Lung (tissue), 9 donors: ENCODE measurements at regions not wholly inside any gene's neighbourhood (a gene's known extent, or its start where the extent isn't known, plus 50 kb on each side); places are given as distances from the start of the nearest gene placed in this dataset.
"Not testable (repeated sequence)": the region's sequence is repeated elsewhere in the genome, so short reads cannot be mapped to it uniquely, and the experiment has no call there.

Experiments used
- ATAC-seq: fragments of 200-7000 bp; cut with Tn5 transposase; one replicate; pipeline ENCODE4 v1.9.1; 2020; ENCODE audit warnings: moderate number of reproducible peaks; ENCODE audit not compliant: insufficient read depth, low FRiP score
- DNase-seq, 3 donors: peaks; one replicate each; pipeline ENCODE4 v3.0.0-alpha.2; 2013 to 2017
- H3K27ac ChIP-seq, 2 donors: one replicate each; pipeline ENCODE4 v1.5.1; 2013; ENCODE audit warnings: mild to moderate bottlenecking in 2 of 2, moderate library complexity in 2 of 2, control low read depth in 1 of 2, inconsistent platforms in 1 of 2, low read depth in 1 of 2, low read length in 1 of 2
- H3K27me3 ChIP-seq, 3 donors: one replicate each; pipeline ENCODE4 v1.5.1; 2013; ENCODE audit warnings: low read length in 2 of 3; ENCODE audit not compliant: control insufficient read depth in 3 of 3, insufficient read depth in 3 of 3
- H3K36me3 ChIP-seq, 4 donors: one replicate each; pipeline ENCODE4 v1.5.1; 2013; ENCODE audit warnings: low read length in 4 of 4, mild to moderate bottlenecking in 1 of 4, moderate library complexity in 1 of 4; ENCODE audit not compliant: control insufficient read depth in 4 of 4, insufficient read depth in 4 of 4
- H3K4me1 ChIP-seq, 5 donors: one replicate each; pipeline ENCODE4 v1.5.1; 2013; ENCODE audit warnings: low read length in 5 of 5, mild to moderate bottlenecking in 2 of 5, moderate library complexity in 1 of 5; ENCODE audit not compliant: control insufficient read depth in 5 of 5, insufficient read depth in 5 of 5
- H3K4me3 ChIP-seq: one replicate; pipeline ENCODE4 v1.5.1; 2013; ENCODE audit warnings: mild to moderate bottlenecking, control low read depth, moderate library complexity
- H3K9ac ChIP-seq, 2 donors: one replicate each; pipeline ENCODE4 v1.5.1; 2013; ENCODE audit warnings: low read length in 2 of 2, control low read depth in 1 of 2; ENCODE audit not compliant: insufficient read depth in 1 of 2
- H3K9me3 ChIP-seq, 4 donors: one replicate each; pipeline ENCODE4 v1.5.1; 2013; ENCODE audit warnings: low read length in 3 of 4, mild to moderate bottlenecking in 1 of 4, moderate library complexity in 1 of 4; ENCODE audit not compliant: control insufficient read depth in 4 of 4, insufficient read depth in 3 of 4
- whole genome bisulfite sequencing, 2 donors: extraction: QIAGEN DNeasy Blood & Tissue Kit; methylation state at CpG; one replicate each; pipeline ENCODE4 v1.1.7; 2013; 5-methylcytosine and 5-hydroxymethylcytosine counted together
- donor health status: Bipolar disorder and iron deficiency.
- donor health status: healthy.
- donor health status: DM: yes; HTN: yes; CAD: no.

DNA sequence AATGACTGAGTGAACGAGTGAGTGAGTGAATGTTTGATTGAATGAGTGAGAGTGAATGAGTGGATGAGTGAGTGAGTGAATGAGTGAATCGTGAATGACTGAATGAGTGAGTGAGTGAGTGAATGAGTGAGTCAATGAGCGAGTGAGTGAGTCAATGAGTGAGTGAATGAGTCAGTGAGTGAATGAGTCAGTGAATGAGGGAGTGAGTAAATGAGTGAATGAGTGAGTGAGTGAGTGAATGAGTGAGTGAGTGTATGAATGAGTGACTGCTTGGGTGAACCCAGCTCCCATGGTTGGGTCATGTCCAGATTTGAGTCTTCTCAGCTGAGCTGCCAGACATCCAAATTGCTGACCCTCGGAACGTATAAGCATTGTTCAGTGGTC, 135.2 kb upstream of the ZNF469 start:
- not testable (repeated sequence) for DNase-seq, H3K36me3 ChIP-seq, H3K9ac ChIP-seq, ATAC-seq, H3K4me1 ChIP-seq, H3K27me3 ChIP-seq, H3K27ac ChIP-seq, H3K9me3 ChIP-seq, H3K4me3 ChIP-seq
- WGBS, 2 donors = 82 to 89% methylated on average over 5 of the region's 5 CpGs

DNA sequence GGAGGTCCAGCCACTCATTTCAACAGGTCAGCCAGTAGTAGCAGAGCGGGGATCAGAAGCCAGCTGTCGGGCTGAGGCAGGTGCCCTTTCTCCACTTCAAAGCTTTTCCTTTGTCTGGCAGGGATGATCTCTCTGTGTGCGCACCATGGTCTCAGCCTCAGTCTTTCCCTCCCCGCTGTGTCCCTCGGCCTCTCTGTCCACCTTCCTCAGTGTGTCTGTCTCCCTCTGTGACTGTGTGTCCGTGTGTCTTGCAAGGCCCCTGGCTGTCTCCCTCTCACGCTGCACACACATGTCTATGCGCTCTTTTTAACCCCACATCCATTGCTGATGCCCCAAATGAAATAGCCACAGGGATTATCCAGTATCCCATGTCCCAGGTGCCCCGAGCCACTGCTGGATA, 134.0 kb upstream of the ZNF469 start:
- 86 to 90% methylated on average over 8 to 9 of the region's 9 CpGs for WGBS, 2 donors
- not testable (repeated sequence) for ATAC-seq, H3K27me3 ChIP-seq, H3K36me3 ChIP-seq, DNase-seq, H3K4me3 ChIP-seq, H3K9ac ChIP-seq, H3K27ac ChIP-seq, H3K4me1 ChIP-seq, H3K9me3 ChIP-seq

DNA sequence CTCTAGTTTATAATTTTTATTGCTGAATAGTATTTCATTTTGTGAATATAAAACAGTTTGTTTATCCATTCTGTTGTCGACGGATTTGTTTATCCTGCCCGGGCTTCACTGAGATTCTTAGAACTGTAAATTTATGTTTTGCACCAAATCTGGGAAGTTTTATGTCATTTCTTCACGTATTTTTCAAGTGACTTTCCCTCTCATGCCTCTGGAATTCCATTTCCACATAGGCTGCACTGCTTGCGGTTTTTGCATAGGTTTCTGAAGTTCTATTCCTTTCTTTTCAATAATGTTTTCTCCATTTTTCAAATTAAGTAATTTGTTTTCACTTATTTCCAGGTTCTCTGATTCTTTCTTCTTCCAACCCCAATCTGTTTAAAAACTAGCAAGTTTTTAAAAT, 132.4 kb upstream of the ZNF469 start:
- 81 to 83% methylated on average over 5 of the region's 5 CpGs for WGBS, 2 donors

DNA sequence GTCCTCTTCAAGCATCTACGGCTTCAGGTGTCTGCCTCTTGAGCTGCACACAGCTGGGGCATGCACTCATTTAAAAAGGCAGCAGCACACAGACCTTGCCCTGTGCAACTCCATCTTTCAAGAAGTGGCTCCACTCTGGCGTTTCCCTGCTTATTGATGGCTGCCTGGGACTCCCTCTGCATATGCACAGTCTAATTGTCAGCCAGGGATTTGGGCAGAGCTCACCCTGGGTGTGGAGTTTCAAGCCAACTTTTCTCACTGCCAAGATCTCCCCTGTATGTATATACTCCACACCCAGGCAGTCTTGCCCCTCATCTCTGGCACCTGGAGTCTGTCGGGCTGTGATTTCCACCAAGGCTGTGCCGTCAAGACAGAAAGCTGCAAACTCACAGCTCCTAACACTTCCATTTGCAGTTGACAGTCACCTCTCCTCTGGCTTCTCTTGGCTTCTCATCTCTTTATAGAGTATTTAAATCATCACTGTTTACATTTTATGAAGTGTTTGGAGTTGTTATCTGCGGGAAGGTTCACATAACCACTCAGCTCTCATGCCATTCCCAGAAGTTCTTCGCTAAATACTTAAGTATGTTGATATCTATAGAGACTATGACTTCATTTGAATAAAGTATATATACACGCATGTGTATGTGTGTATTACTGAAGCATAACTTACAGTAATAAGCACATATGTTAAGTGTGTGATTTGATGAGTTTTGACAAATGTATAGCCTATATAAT, 130.5 kb upstream of the ZNF469 start:
- not testable (repeated sequence) for H3K9ac ChIP-seq, H3K4me3 ChIP-seq, ATAC-seq, DNase-seq, H3K27me3 ChIP-seq, H3K27ac ChIP-seq, H3K4me1 ChIP-seq, H3K36me3 ChIP-seq, H3K9me3 ChIP-seq
- 23 to 38% methylated on average over 3 of the region's 7 CpGs for WGBS, 2 donors

More for the DNA sequence above, 132.4 kb upstream of the ZNF469 start:
- not testable (repeated sequence) for H3K9me3 ChIP-seq, H3K36me3 ChIP-seq, H3K27ac ChIP-seq, DNase-seq, H3K4me1 ChIP-seq, H3K4me3 ChIP-seq, H3K27me3 ChIP-seq, H3K9ac ChIP-seq, ATAC-seq

DNA sequence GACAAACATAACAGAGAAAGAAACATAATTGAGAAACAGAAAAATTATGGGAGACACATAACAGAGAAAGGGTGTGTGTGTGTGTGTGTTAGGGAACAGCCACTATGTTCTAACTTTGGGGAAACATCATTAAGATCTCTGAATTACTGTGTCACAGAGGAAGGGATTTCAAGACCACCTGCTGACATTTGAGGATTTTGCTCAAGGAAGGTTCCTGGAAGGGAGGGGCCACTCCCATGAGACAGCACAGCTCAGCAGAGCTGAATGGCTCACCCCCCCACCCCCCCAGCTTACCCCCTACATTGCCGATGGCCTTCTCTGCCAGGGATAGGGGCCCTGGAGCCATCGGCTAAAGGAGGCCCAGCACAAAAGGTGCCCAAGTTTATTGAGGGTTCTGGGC, 124.6 kb upstream of the ZNF469 start:
- not testable (repeated sequence) for ATAC-seq, H3K27ac ChIP-seq, H3K36me3 ChIP-seq, H3K9ac ChIP-seq, H3K4me3 ChIP-seq, DNase-seq, H3K27me3 ChIP-seq, H3K9me3 ChIP-seq, H3K4me1 ChIP-seq
- 85 to 94% methylated on average over 2 of the region's 2 CpGs for WGBS, 2 donors

DNA sequence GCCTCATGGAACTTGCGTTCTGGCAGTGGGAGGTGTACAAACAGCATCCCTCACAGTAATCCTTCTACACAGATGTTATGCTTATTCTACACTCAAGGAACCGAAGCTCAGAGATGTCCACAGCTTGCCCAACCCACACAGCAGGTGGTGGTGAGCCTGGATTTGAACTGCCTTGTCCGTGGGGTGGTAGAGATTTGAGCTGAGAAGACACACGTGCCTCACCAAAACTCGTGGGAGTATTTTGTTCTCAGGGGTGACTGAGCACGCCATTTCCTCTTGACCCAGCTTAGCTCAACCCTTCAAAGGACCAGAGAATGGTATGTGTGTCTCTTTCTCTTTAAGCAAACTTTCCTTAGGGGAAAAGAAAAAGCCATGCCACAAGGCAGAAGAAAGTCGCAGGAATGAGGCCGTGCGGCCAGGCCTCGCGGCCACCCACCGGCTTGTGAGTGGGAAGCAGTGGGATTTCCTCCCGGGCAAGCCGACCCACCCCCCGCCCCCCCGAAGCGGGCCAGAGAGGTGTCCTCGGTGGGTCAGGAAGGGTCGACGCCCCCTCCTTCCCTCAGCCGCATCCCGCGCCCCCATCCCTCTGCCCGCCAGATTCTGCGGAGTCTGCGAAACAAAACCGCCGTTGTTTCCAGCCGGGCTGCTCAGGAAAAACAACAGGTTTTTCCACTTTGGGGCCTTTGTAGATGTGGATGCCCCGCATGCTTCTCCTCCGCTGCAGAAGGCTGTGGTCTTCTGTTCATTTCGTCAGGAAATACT, 123.8 kb upstream of the ZNF469 start:
- H3K27me3 ChIP-seq, H3K27ac ChIP-seq, H3K36me3 ChIP-seq, H3K4me3 ChIP-seq, H3K9ac ChIP-seq, ATAC-seq, H3K9me3 ChIP-seq, H3K4me1 ChIP-seq: not testable (repeated sequence)
- peak; percentile 37 to 48 (median 46) for DNase-seq
- WGBS, 2 donors = 17 to 20% methylated on average over 31 to 32 of the region's 32 CpGs

DNA sequence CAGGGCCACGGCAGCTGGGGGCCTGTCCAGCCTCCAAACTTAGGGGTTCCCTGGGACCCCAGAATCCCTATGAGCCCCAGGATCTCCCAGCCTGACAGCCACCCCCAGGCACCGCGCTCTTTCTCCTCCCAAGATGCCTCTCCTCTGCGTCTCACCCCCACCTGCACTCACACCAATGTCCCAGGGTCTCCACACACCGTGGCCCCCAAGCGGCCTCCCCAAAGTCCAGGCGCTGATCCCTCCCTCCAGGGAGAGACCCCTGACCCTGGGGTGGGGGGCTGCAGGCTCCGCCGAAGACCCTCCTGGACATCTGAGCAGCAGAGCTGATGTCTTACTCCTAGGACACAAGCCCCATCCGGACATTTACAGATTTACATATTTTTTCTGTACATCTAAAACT, 123.2 kb upstream of the ZNF469 start:
- not testable (repeated sequence) for H3K4me3 ChIP-seq, DNase-seq, H3K4me1 ChIP-seq, H3K9me3 ChIP-seq, H3K27me3 ChIP-seq, ATAC-seq, H3K9ac ChIP-seq, H3K36me3 ChIP-seq, H3K27ac ChIP-seq
- 71 to 72% methylated on average over 10 of the region's 10 CpGs for WGBS, 2 donors

DNA sequence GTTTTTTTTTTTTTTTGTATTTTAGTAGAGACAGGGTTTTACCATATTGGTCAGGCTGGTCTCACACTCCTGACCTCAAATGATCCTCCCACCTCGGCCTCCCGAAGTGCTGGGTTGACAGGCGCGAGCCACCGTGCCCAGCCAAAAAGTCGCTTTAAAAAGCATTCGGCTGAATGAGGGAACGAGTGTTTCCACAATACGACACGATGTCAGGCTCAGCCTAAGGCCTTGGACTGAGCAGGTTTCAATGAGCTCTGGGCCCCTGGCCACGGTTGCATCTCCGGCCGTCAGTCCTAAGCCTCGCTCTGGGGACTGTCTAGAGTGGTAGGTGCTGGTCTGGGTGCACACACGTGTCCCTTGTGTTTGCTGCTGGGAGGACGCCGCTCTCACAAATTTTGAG, 122.6 kb upstream of the ZNF469 start:
- not testable (repeated sequence) for DNase-seq, H3K27ac ChIP-seq, H3K4me1 ChIP-seq, H3K9ac ChIP-seq, H3K27me3 ChIP-seq, ATAC-seq, H3K36me3 ChIP-seq, H3K9me3 ChIP-seq, H3K4me3 ChIP-seq
- 92 to 94% methylated on average over 17 of the region's 17 CpGs for WGBS, 2 donors
